ENCODE measurements at regions not wholly inside any gene's neighbourhood (a gene's known extent, or its start where the extent isn't known, plus 50 kb on each side); places are given as distances from the start of the nearest gene placed in this dataset.
"Not testable (repeated sequence)": the region's sequence is repeated elsewhere in the genome, so short reads cannot be mapped to it uniquely, and the experiment has no call there.

- DNase-seq = no peak
- no peaks in the 10 kb centered on the region for H3K9me3 ChIP-seq
Observed at GRCh38 chr2:176902454-176902853, 310.1 kb upstream of the HNRNPA3 start.

GRCh38 chr2:176904053-176904452 is 308.5 kb upstream of the HNRNPA3 start:
- not testable (repeated sequence) for DNase-seq

More at GRCh38 chr2:176902454-176902853, 310.1 kb upstream of the HNRNPA3 start:
- H3K4me1 ChIP-seq = no peaks in the 10 kb centered on the region
- TF ChIP-seq CTCF (IDR thresholded peaks at IDR 0.05; ENCODE audit: low read depth, low read length) = no peak
- no peaks in the 10 kb centered on the region for H3K36me3 ChIP-seq
- no peak overlapping the region for H3K4me3 ChIP-seq (ENCODE audit: low read depth, low read length)
- no peaks in the 10 kb centered on the region for H3K27me3 ChIP-seq

GRCh38 chr2:176907341-176907740 is 305.3 kb upstream of the HNRNPA3 start:
- Histone ChIP-seq H3K27me3 (no peaks in the 10 kb centered on the region), H3K4me1 (no peaks in the 10 kb centered on the region), H3K36me3 (no peaks in the 10 kb centered on the region), H3K4me3 (ENCODE audit: low read depth, low read length) (no peak overlapping the region), H3K9me3 (no peaks in the 10 kb centered on the region)
- DNase-seq = no peak
- no peak for TF ChIP-seq CTCF (IDR thresholded peaks at IDR 0.05; ENCODE audit: low read depth, low read length)

More at GRCh38 chr2:176904053-176904452, 308.5 kb upstream of the HNRNPA3 start:
- H3K36me3 ChIP-seq; H3K4me1 ChIP-seq; H3K27me3 ChIP-seq; H3K4me3 ChIP-seq (ENCODE audit: low read depth, low read length); H3K9me3 ChIP-seq: not testable (repeated sequence)

- DNase-seq = no peak
- TF ChIP-seq CTCF (IDR thresholded peaks at IDR 0.05; ENCODE audit: low read depth, low read length) = no peak
- H3K36me3 ChIP-seq = no peaks in the 10 kb centered on the region
- H3K4me1 ChIP-seq = no peaks in the 10 kb centered on the region
- no peaks in the 10 kb centered on the region for H3K27me3 ChIP-seq
- no peaks in the 10 kb centered on the region for H3K9me3 ChIP-seq
- no peak overlapping the region for H3K4me3 ChIP-seq (ENCODE audit: low read depth, low read length)
Observed at GRCh38 chr2:176910828-176911227, 301.8 kb upstream of the HNRNPA3 start.

GRCh38 chr2:176913955-176914354 is 298.6 kb upstream of the HNRNPA3 start:
- TF ChIP-seq CTCF (IDR thresholded peaks at IDR 0.05; ENCODE audit: low read depth, low read length) = no peak
- Histone ChIP-seq H3K4me1 (no peaks in the 10 kb centered on the region), H3K36me3 (no peaks in the 10 kb centered on the region), H3K27me3 (no peaks in the 10 kb centered on the region), H3K9me3 (no peaks in the 10 kb centered on the region), H3K4me3 (ENCODE audit: low read depth, low read length) (no peak overlapping the region)
- DNase-seq = no peak

GRCh38 chr2:176914371-176914770 is 298.2 kb upstream of the HNRNPA3 start:
- Histone ChIP-seq H3K27me3 (no peaks in the 10 kb centered on the region), H3K36me3 (no peaks in the 10 kb centered on the region), H3K9me3 (no peaks in the 10 kb centered on the region), H3K4me3 (ENCODE audit: low read depth, low read length) (no peak overlapping the region), H3K4me1 (no peaks in the 10 kb centered on the region)
- TF ChIP-seq CTCF (IDR thresholded peaks at IDR 0.05; ENCODE audit: low read depth, low read length) = no peak
- no peak for DNase-seq

- H3K36me3 ChIP-seq, DNase-seq: not testable (repeated sequence)
Observed at GRCh38 chr2:176922545-176922944, 290.0 kb upstream of the HNRNPA3 start.

More at GRCh38 chr2:176922545-176922944, 290.0 kb upstream of the HNRNPA3 start:
- H3K4me1 ChIP-seq; H3K9me3 ChIP-seq; H3K4me3 ChIP-seq (ENCODE audit: low read depth, low read length); H3K27me3 ChIP-seq: not testable (repeated sequence)
